Cardiac muscle cell (in vitro differentiated cells and primary cell): ENCODE measurements at regions not wholly inside any gene's neighbourhood (a gene's known extent, or its start where the extent isn't known, plus 50 kb on each side); places are given as distances from the start of the nearest gene placed in this dataset.

Experiments
- DNase-seq, 2 donors: peaks; one replicate each; pipeline versions ENCODE4 v3.0.0 to v3.0.0-alpha.2; 2010 to 2017; ENCODE audit warnings: low read depth in 1 of 2, low spot score in 1 of 2
- H3K27ac ChIP-seq: fragments of 200-600 bp; sonication (generic); 2 replicates; pipeline ENCODE4 v1.5.1; 2016
- H3K27me3 ChIP-seq: fragments of 200-600 bp; sonication (generic); 2 replicates; pipeline ENCODE4 v1.6.0; 2016; ENCODE audit warnings: control low read depth
- H3K36me3 ChIP-seq: fragments of 200-600 bp; sonication (generic); 2 replicates; pipeline ENCODE4 v1.5.1; 2016; ENCODE audit warnings: control low read depth
- H3K4me1 ChIP-seq: fragments of 200-600 bp; sonication (generic); 2 replicates; pipeline ENCODE4 v1.8.1; 2017; ENCODE audit warnings: low read depth, mild to moderate bottlenecking, mixed run types
- H3K4me3 ChIP-seq: fragments of 200-600 bp; sonication (generic); 2 replicates; pipeline ENCODE4 v1.5.1; 2016; ENCODE audit warnings: mild to moderate bottlenecking
- H3K9me3 ChIP-seq: fragments of 200-600 bp; sonication (generic); 2 replicates; pipeline ENCODE4 v1.5.1; 2017; ENCODE audit warnings: low read depth, mild to moderate bottlenecking, control low read depth
- TF ChIP-seq, protein P1 (sequence below): IDR thresholded peaks from 2 replicates; pipeline ENCODE4 v1.5.1; 2012; ENCODE audit warnings: low read depth, mild to moderate bottlenecking, low read length

DNA sequence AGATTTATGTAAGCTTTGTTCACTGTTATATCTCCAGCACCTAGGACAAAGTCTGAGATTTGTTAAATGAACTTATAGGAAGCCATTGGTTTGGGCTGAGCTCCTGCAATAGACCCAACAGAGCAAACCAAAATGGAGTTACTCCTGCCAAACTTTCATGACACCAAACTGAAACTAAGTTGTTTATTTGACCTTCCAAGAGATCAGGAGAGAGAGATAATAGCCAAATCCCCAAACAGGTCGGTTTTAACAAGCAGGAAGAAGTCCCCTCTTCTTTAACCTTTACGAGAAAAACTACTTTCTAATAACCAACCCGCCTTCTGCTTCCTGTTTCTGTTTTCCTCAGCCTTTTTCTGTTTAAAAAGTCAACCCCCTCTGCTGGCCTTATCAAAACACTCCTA is 54.9 kb upstream of the ATP12A start:
- DNase-seq, result peak in 1 of 2 donors; percentile 44
- no peak overlapping the region for H3K4me3 ChIP-seq
- TF ChIP-seq, protein P1, sequence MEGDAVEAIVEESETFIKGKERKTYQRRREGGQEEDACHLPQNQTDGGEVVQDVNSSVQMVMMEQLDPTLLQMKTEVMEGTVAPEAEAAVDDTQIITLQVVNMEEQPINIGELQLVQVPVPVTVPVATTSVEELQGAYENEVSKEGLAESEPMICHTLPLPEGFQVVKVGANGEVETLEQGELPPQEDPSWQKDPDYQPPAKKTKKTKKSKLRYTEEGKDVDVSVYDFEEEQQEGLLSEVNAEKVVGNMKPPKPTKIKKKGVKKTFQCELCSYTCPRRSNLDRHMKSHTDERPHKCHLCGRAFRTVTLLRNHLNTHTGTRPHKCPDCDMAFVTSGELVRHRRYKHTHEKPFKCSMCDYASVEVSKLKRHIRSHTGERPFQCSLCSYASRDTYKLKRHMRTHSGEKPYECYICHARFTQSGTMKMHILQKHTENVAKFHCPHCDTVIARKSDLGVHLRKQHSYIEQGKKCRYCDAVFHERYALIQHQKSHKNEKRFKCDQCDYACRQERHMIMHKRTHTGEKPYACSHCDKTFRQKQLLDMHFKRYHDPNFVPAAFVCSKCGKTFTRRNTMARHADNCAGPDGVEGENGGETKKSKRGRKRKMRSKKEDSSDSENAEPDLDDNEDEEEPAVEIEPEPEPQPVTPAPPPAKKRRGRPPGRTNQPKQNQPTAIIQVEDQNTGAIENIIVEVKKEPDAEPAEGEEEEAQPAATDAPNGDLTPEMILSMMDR, result peak; percentile 14
- H3K9me3 ChIP-seq, result no peaks in the 10 kb centered on the region
- H3K36me3 ChIP-seq, result no peaks in the 10 kb centered on the region
- no peak overlapping the region for H3K27ac ChIP-seq
- H3K4me1 ChIP-seq, result no peaks in the 10 kb centered on the region
- H3K27me3 ChIP-seq, result no peaks in the 10 kb centered on the region

DNA sequence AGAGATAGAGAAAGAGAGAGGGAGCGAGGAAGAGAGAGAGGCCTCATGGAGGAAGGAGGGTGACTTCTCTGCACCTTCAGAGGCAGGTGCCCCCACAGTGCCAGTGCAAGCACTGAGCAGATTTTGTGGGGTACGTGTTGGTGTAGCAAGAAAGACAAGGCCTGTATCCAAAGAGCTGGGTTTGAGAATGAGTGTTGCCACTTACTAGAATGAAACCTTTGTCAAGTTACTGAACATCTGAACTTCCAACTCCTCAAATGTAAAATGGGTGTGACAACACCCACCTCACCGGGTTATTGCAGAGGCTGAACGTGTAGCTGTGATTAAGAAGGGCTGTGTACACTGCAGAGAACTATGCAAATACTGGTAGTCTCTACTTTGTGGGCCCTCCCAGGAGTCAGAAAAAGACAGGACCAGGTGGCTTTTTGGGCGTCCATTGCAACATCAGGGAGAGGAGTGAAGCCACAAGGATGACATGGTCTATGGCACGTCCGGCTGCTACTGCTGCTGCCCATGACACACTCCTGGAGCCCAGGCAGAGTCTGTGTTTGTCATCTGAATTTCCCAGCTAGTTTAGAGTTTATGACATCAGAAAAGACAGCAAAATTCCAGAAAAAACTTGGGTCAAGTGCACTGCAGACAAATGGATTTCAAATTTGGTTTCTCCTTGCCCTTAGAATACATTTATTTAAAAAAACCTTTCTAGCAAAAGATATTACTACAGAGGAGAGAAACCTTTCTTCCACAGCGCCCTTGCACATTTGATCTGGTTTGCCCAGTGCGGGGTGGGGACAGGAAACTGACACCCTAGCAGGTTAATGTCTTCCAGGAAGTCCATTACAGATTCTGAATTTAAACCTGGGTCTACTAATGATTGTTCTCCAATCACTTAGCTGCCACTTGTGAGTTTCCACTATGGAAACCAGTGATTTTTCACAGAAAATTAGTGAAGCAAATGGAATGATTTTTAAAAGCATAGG is 54.0 kb upstream of the ATP12A start:
- H3K4me1 ChIP-seq, result no peaks in the 10 kb centered on the region
- H3K9me3 ChIP-seq, result no peaks in the 10 kb centered on the region
- H3K27ac ChIP-seq, result no peak overlapping the region
- no peak for DNase-seq
- no peaks in the 10 kb centered on the region for H3K36me3 ChIP-seq
- H3K4me3 ChIP-seq, result no peak overlapping the region
- TF ChIP-seq, protein P1, result peak; percentile 4
- no peaks in the 10 kb centered on the region for H3K27me3 ChIP-seq

DNA sequence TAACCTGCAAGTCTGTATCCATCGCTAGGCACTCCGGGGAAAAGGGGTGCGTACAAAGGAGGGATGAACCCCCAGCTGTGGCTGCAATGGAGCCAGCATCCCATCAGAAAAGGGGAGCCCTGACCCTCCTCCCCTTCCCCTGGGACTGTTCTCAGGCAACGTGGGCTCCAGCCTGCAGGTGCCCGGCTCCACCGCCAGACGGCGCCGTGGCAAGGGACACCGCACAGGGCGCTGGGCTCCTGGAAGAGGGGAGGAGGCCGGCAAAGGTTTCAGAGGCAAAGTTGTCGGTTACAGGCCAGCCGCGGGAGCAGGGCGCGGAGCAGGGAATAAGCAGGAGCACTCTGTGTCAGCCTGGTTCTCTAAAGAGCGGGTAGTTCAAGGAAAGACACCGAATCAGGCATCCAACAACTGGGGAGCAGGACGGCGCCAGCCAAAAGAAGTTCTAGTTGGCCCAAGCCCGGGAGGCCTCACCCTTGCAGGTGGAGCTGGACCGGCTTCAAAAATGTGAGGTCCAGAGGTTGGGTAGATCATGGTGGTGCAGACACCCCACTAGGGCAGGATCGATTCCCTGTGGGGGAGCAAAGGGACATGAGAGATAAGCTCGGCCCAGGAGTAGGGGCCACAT is 53.0 kb upstream of the ATP12A start:
- TF ChIP-seq, protein P1, result peak; percentile 64
- Histone ChIP-seq H3K27me3 (no peaks in the 10 kb centered on the region), H3K9me3 (no peaks in the 10 kb centered on the region), H3K27ac (no peak overlapping the region), H3K36me3 (no peaks in the 10 kb centered on the region), H3K4me3 (no peak overlapping the region), H3K4me1 (no peaks in the 10 kb centered on the region)
- peak; percentile 22 to 79 for DNase-seq

DNA sequence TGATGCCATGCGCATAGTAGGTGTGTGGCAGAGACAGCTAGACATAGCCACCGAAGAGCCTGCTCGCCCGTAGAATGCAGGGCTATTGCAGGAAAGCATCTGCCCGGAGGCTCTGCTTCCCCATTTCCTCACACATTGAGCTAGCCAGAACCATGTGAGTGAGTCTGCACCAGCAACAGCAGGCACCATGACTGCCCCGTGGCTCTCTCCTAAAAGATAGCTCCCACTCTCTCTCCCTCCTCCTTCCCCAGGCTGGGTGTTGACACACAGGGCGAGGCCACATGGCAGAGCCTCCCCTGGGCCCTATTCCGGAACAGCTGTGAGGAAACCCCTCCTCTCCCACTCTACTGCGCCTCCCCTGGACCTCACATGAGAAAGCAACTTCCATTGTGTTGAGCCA is 52.3 kb upstream of the ATP12A start:
- Histone ChIP-seq H3K4me3 (no peak overlapping the region), H3K4me1 (no peaks in the 10 kb centered on the region), H3K27ac (no peak overlapping the region), H3K27me3 (no peaks in the 10 kb centered on the region), H3K9me3 (no peaks in the 10 kb centered on the region), H3K36me3 (no peaks in the 10 kb centered on the region)
- TF ChIP-seq, protein P1, result no peak
- DNase-seq, result no peak

DNA sequence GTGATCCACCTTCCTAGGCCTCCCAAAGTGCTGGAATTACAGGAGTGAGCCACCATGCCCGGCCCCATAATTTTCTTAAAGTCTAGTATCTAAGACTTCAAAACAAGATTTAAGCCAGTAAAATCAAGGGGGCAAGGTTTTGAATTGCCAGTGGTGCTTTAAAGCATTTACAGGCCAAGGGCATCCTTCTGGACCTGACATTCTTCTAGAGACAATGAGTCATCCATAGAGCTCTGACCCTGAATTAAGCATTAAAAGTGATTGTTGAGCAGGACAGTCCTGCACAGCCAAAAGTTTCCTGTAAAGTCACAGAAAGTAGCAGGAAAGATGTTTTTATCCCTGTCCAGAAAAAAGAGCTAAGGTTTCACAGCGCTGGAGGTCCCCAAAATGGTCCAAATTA is 50.9 kb upstream of the ATP12A start:
- H3K36me3 ChIP-seq, result no peaks in the 10 kb centered on the region
- H3K4me3 ChIP-seq, result no peak overlapping the region
- DNase-seq, result no peak
- no peaks in the 10 kb centered on the region for H3K4me1 ChIP-seq
- TF ChIP-seq, protein P1, result no peak
- no peaks in the 10 kb centered on the region for H3K9me3 ChIP-seq
- no peaks in the 10 kb centered on the region for H3K27me3 ChIP-seq
- H3K27ac ChIP-seq, result no peak overlapping the region
